ENCODE measurements at regions not wholly inside any gene's neighbourhood (a gene's known extent, or its start where the extent isn't known, plus 50 kb on each side); places are given as distances from the start of the nearest gene placed in this dataset.

- WGBS (ENCODE audit: extremely low coverage, insufficient coverage, insufficient read length), result no CpG with 5 or more reads among the region's 2 CpGs
- Histone ChIP-seq H3K27ac (ENCODE audit: low read depth, low read length) (no peak overlapping the region), H3K79me1 (ENCODE audit: low read length) (peaks cover 8% of the 10 kb centered on the region), H3K14ac (ENCODE audit: low read length) (peak overlapping the region; percentile 24), H2BK5ac (ENCODE audit: low read depth, low read length, poor library complexity) (peak overlapping the region; percentile 9), H3K27me3 (ENCODE audit: insufficient read depth, low read length) (no peaks in the 10 kb centered on the region), H3K4ac (ENCODE audit: low read depth, low read length) (no peak overlapping the region), H4K12ac (ENCODE audit: low read depth, low read length) (no peak overlapping the region), H2AK5ac (ENCODE audit: low read length) (peak overlapping the region; percentile 43), H3K9me3 (ENCODE audit: insufficient read depth, low read depth, low read length) (peaks cover 5% of the 10 kb centered on the region), H3K36me3 (ENCODE audit: control insufficient read depth in 1 of 2, insufficient read depth in 2 of 2, low read length in 2 of 2) (no peaks in the 10 kb centered on the region), H3K18ac (ENCODE audit: low read length) (peak overlapping the region; percentile 38), H2AFZ (ENCODE audit: insufficient read depth, low read length, poor library complexity) (no peak overlapping the region), H3K4me1 (ENCODE audit: control insufficient read depth in 1 of 2, insufficient read depth in 2 of 2, low read length in 2 of 2) (peaks cover 8 to 13% of the 10 kb centered on the region in 2 experiments), H3K4me2 (ENCODE audit: low read length) (peak overlapping the region; percentile 12), H3K4me3 (ENCODE audit: low read depth, low read length) (peak overlapping the region; percentile 26), H3K79me2 (ENCODE audit: control insufficient read depth, insufficient read depth, low read length, poor library complexity) (no peaks in the 10 kb centered on the region), H4K8ac (ENCODE audit: low read depth, low read length) (peak overlapping the region; percentile 25), H2BK120ac (ENCODE audit: insufficient read depth, low read length, poor library complexity) (peak overlapping the region; percentile 34), H3K23ac (ENCODE audit: low read length) (no peak overlapping the region), H4K91ac (ENCODE audit: low read depth, low read length) (peak overlapping the region; percentile 60), H3K9ac (ENCODE audit: low read length) (no peak overlapping the region), H2BK12ac (ENCODE audit: low read length) (peak overlapping the region; percentile 42)
- DNase-seq, result no peak
Observed at GRCh38 chr12:46982629-46983392, 96.6 kb upstream of the PCED1B start.

GRCh38 chr12:46983393-46983793 lies 96.0 kb upstream of the PCED1B start:
- H3K27me3 ChIP-seq (ENCODE audit: insufficient read depth, low read length), result no peaks in the 10 kb centered on the region
- peak overlapping the region; percentile 24 for H3K14ac ChIP-seq (ENCODE audit: low read length)
- H3K36me3 ChIP-seq (ENCODE audit: control insufficient read depth in 1 of 2, insufficient read depth in 2 of 2, low read length in 2 of 2), result no peaks in the 10 kb centered on the region
- peaks cover 5% of the 10 kb centered on the region for H3K9me3 ChIP-seq (ENCODE audit: insufficient read depth, low read depth, low read length)
- DNase-seq, result no peak
- H4K12ac ChIP-seq (ENCODE audit: low read depth, low read length), result no peak overlapping the region
- H3K23ac ChIP-seq (ENCODE audit: low read length), result no peak overlapping the region
- no peak overlapping the region for H3K4ac ChIP-seq (ENCODE audit: low read depth, low read length)
- no peaks in the 10 kb centered on the region for H3K79me2 ChIP-seq (ENCODE audit: control insufficient read depth, insufficient read depth, low read length, poor library complexity)
- peak overlapping the region; percentile 34 for H2BK120ac ChIP-seq (ENCODE audit: insufficient read depth, low read length, poor library complexity)
- peak overlapping the region; percentile 43 for H2AK5ac ChIP-seq (ENCODE audit: low read length)
- peak overlapping the region; percentile 42 for H2BK12ac ChIP-seq (ENCODE audit: low read length)
- peak overlapping the region; percentile 60 for H4K91ac ChIP-seq (ENCODE audit: low read depth, low read length)
- WGBS (ENCODE audit: extremely low coverage, insufficient coverage, insufficient read length), result no CpG with 5 or more reads among the region's 2 CpGs
- no peak overlapping the region for H2AFZ ChIP-seq (ENCODE audit: insufficient read depth, low read length, poor library complexity)
- H3K4me1 ChIP-seq (ENCODE audit: control insufficient read depth in 1 of 2, insufficient read depth in 2 of 2, low read length in 2 of 2), result peaks cover 8 to 13% of the 10 kb centered on the region in 2 experiments
- peak overlapping the region; percentile 38 for H3K18ac ChIP-seq (ENCODE audit: low read length)
- H3K27ac ChIP-seq (ENCODE audit: low read depth, low read length), result no peak overlapping the region
- no peak overlapping the region for H3K9ac ChIP-seq (ENCODE audit: low read length)
- peak overlapping the region; percentile 26 for H3K4me3 ChIP-seq (ENCODE audit: low read depth, low read length)
- H4K8ac ChIP-seq (ENCODE audit: low read depth, low read length), result peak overlapping the region; percentile 33
- H3K4me2 ChIP-seq (ENCODE audit: low read length), result peak overlapping the region; percentile 12
- H3K79me1 ChIP-seq (ENCODE audit: low read length), result peaks cover 8% of the 10 kb centered on the region
- H2BK5ac ChIP-seq (ENCODE audit: low read depth, low read length, poor library complexity), result no peak overlapping the region

- Histone ChIP-seq H3K9me3 (ENCODE audit: insufficient read depth, low read depth, low read length) (peaks cover 5% of the 10 kb centered on the region), H4K12ac (ENCODE audit: low read depth, low read length) (no peak overlapping the region), H2AK5ac (ENCODE audit: low read length) (no peak overlapping the region), H3K4ac (ENCODE audit: low read depth, low read length) (no peak overlapping the region), H3K23ac (ENCODE audit: low read length) (no peak overlapping the region), H3K36me3 (ENCODE audit: control insufficient read depth in 1 of 2, insufficient read depth in 2 of 2, low read length in 2 of 2) (no peaks in the 10 kb centered on the region), H2AFZ (ENCODE audit: insufficient read depth, low read length, poor library complexity) (no peak overlapping the region), H3K4me3 (ENCODE audit: low read depth, low read length) (no peak overlapping the region), H3K9ac (ENCODE audit: low read length) (no peak overlapping the region), H3K27me3 (ENCODE audit: insufficient read depth, low read length) (no peaks in the 10 kb centered on the region), H4K91ac (ENCODE audit: low read depth, low read length) (peak overlapping the region; percentile 60), H3K27ac (ENCODE audit: low read depth, low read length) (no peak overlapping the region), H2BK12ac (ENCODE audit: low read length) (peak overlapping the region; percentile 25), H3K79me2 (ENCODE audit: control insufficient read depth, insufficient read depth, low read length, poor library complexity) (no peaks in the 10 kb centered on the region), H3K14ac (ENCODE audit: low read length) (no peak overlapping the region), H2BK5ac (ENCODE audit: low read depth, low read length, poor library complexity) (no peak overlapping the region), H3K4me2 (ENCODE audit: low read length) (no peak overlapping the region), H3K18ac (ENCODE audit: low read length) (no peak overlapping the region), H3K4me1 (ENCODE audit: control insufficient read depth in 1 of 2, insufficient read depth in 2 of 2, low read length in 2 of 2) (peaks cover 8 to 13% of the 10 kb centered on the region in 2 experiments), H3K79me1 (ENCODE audit: low read length) (peaks cover 8% of the 10 kb centered on the region), H2BK120ac (ENCODE audit: insufficient read depth, low read length, poor library complexity) (no peak overlapping the region), H4K8ac (ENCODE audit: low read depth, low read length) (peak overlapping the region; percentile 33)
- DNase-seq, result peak; percentile 52 to 81
- no CpG with 5 or more reads among the region's 7 CpGs for WGBS (ENCODE audit: extremely low coverage, insufficient coverage, insufficient read length)
Observed at GRCh38 chr12:46983959-46984841, 95.2 kb upstream of the PCED1B start.

- no peak overlapping the region for H3K9ac ChIP-seq (ENCODE audit: low read length)
- H3K4ac ChIP-seq (ENCODE audit: low read depth, low read length), result no peak overlapping the region
- no peak overlapping the region for H3K4me3 ChIP-seq (ENCODE audit: low read depth, low read length)
- no peaks in the 10 kb centered on the region for H3K27me3 ChIP-seq (ENCODE audit: insufficient read depth, low read length)
- peaks cover 8 to 13% of the 10 kb centered on the region in 2 experiments for H3K4me1 ChIP-seq (ENCODE audit: control insufficient read depth in 1 of 2, insufficient read depth in 2 of 2, low read length in 2 of 2)
- no peak overlapping the region for H2AFZ ChIP-seq (ENCODE audit: insufficient read depth, low read length, poor library complexity)
- H3K18ac ChIP-seq (ENCODE audit: low read length), result no peak overlapping the region
- H3K9me3 ChIP-seq (ENCODE audit: insufficient read depth, low read depth, low read length), result peaks cover 5% of the 10 kb centered on the region
- no peak overlapping the region for H4K91ac ChIP-seq (ENCODE audit: low read depth, low read length)
- H3K79me2 ChIP-seq (ENCODE audit: control insufficient read depth, insufficient read depth, low read length, poor library complexity), result no peaks in the 10 kb centered on the region
- no peak overlapping the region for H2BK5ac ChIP-seq (ENCODE audit: low read depth, low read length, poor library complexity)
- H2AK5ac ChIP-seq (ENCODE audit: low read length), result no peak overlapping the region
- no peak overlapping the region for H3K14ac ChIP-seq (ENCODE audit: low read length)
- H4K8ac ChIP-seq (ENCODE audit: low read depth, low read length), result no peak overlapping the region
- peaks cover 8% of the 10 kb centered on the region for H3K79me1 ChIP-seq (ENCODE audit: low read length)
- H3K23ac ChIP-seq (ENCODE audit: low read length), result no peak overlapping the region
- no peak overlapping the region for H4K12ac ChIP-seq (ENCODE audit: low read depth, low read length)
- no peak overlapping the region for H2BK12ac ChIP-seq (ENCODE audit: low read length)
- H3K27ac ChIP-seq (ENCODE audit: low read depth, low read length), result no peak overlapping the region
- H2BK120ac ChIP-seq (ENCODE audit: insufficient read depth, low read length, poor library complexity), result no peak overlapping the region
- H3K36me3 ChIP-seq (ENCODE audit: control insufficient read depth in 1 of 2, insufficient read depth in 2 of 2, low read length in 2 of 2), result no peaks in the 10 kb centered on the region
- no peak overlapping the region for H3K4me2 ChIP-seq (ENCODE audit: low read length)
- DNase-seq, result no peak
Observed at GRCh38 chr12:46985816-46986215, 93.6 kb upstream of the PCED1B start.
